Neuronal stem cell (in vitro differentiated cells): ENCODE measurements at regions not wholly inside any gene's neighbourhood (a gene's known extent, or its start where the extent isn't known, plus 50 kb on each side); places are given as distances from the start of the nearest gene placed in this dataset.
A peak's percentile ranks its signal among the peaks of the same experiment; 100 is the strongest.

Experiments used
- DNase-seq: peaks from one replicate; pipeline ENCODE4 v3.0.0-alpha.2; 2013; ENCODE audit warnings: low spot score
- H2AFZ ChIP-seq: one replicate; pipeline ENCODE4 v1.6.1; 2013; ENCODE audit warnings: mild to moderate bottlenecking, low read length, inconsistent platforms
- H2AK5ac ChIP-seq: 2 replicates; pipeline ENCODE4 v1.6.1; 2013; ENCODE audit warnings: low read depth, mild to moderate bottlenecking, inconsistent platforms, low read length, moderate library complexity, mixed read lengths
- H2BK120ac ChIP-seq: 2 replicates; pipeline ENCODE4 v1.6.1; 2013; ENCODE audit warnings: low read depth, mild to moderate bottlenecking, inconsistent platforms, low read length, moderate library complexity, mixed read lengths
- H2BK12ac ChIP-seq: one replicate; pipeline ENCODE4 v1.6.1; 2013; ENCODE audit warnings: low read length, inconsistent platforms
- H2BK15ac ChIP-seq: 2 replicates; pipeline ENCODE4 v1.6.1; 2013; ENCODE audit warnings: mild to moderate bottlenecking, low read length, inconsistent platforms, mixed read lengths
- H2BK5ac ChIP-seq: one replicate; pipeline ENCODE4 v1.6.1; 2013; ENCODE audit warnings: inconsistent platforms, mild to moderate bottlenecking, low read length, moderate library complexity
- H3K14ac ChIP-seq: one replicate; pipeline ENCODE4 v1.6.1; 2013; ENCODE audit warnings: low read length, inconsistent platforms
- H3K18ac ChIP-seq: 2 replicates; pipeline ENCODE4 v1.6.1; 2013; ENCODE audit warnings: low read length, inconsistent platforms
- H3K23ac ChIP-seq: 2 replicates; pipeline ENCODE4 v1.6.1; 2013; ENCODE audit warnings: low read depth, mild to moderate bottlenecking, mixed read lengths, low read length, inconsistent platforms; ENCODE audit not compliant: poor library complexity
- H3K27ac ChIP-seq: replicated peaks from 3 replicates; pipeline ENCODE4 v1.5.1; 2013; ENCODE audit warnings: low read length, inconsistent platforms
- H3K27me3 ChIP-seq, 3 experiments: 2 replicates each; pipeline ENCODE4 v1.6.1; 2013; ENCODE audit warnings: low read length in 3 of 3, mild to moderate bottlenecking in 2 of 3, inconsistent platforms in 1 of 3, low read depth in 1 of 3, mixed read lengths in 1 of 3, moderate library complexity in 1 of 3; ENCODE audit not compliant: control insufficient read depth in 3 of 3, insufficient read depth in 3 of 3
- H3K36me3 ChIP-seq, 2 donors: replicated peaks in 1 of 2; 2 replicates each; pipeline ENCODE4 v1.6.1; 2013; ENCODE audit warnings: low read length in 2 of 2; ENCODE audit not compliant: control insufficient read depth in 2 of 2, insufficient read depth in 2 of 2
- H3K4ac ChIP-seq: 2 replicates; pipeline ENCODE4 v1.6.1; 2013; ENCODE audit warnings: inconsistent platforms, mild to moderate bottlenecking, low read length, moderate library complexity
- H3K4me1 ChIP-seq, 2 donors: 1 replicate in 1 of 2; 2 replicates in 1 of 2; pipeline ENCODE4 v1.6.1; 2013; ENCODE audit warnings: low read length in 2 of 2, low read depth in 1 of 2; ENCODE audit not compliant: control insufficient read depth in 2 of 2, insufficient read depth in 1 of 2
- H3K4me2 ChIP-seq: one replicate; pipeline ENCODE4 v1.6.1; 2013; ENCODE audit warnings: mild to moderate bottlenecking, low read length, inconsistent platforms; ENCODE audit not compliant: insufficient read depth, poor library complexity, severe bottlenecking
- H3K4me3 ChIP-seq, 2 donors: 2 replicates each; pipeline ENCODE4 v1.5.1; 2013; ENCODE audit warnings: low read length in 2 of 2, mild to moderate bottlenecking in 2 of 2, inconsistent platforms in 1 of 2, moderate library complexity in 1 of 2
- H3K79me1 ChIP-seq: one replicate; pipeline ENCODE4 v1.6.1; 2013; ENCODE audit warnings: low read depth, mild to moderate bottlenecking, inconsistent platforms, low read length, moderate library complexity
- H3K9ac ChIP-seq: one replicate; pipeline ENCODE4 v1.6.1; 2013; ENCODE audit warnings: mild to moderate bottlenecking, low read depth, low read length, inconsistent platforms; ENCODE audit not compliant: poor library complexity
- H3K9me3 ChIP-seq, 2 donors: replicated peaks in 1 of 2; 2 replicates each; pipeline versions ENCODE3 to v1.6.1; 2013; ENCODE audit warnings: low read length in 2 of 2, mild to moderate bottlenecking in 2 of 2, inconsistent platforms in 1 of 2, low read depth in 1 of 2, mixed read lengths in 1 of 2, moderate library complexity in 1 of 2; ENCODE audit not compliant: control insufficient read depth in 2 of 2, insufficient read depth in 1 of 2
- H4K8ac ChIP-seq: one replicate; pipeline ENCODE4 v1.6.1; 2013; ENCODE audit warnings: low read depth, mild to moderate bottlenecking, inconsistent platforms, low read length, moderate library complexity
- H4K91ac ChIP-seq: one replicate; pipeline ENCODE4 v1.6.1; 2013; ENCODE audit warnings: low read length, low read depth, mild to moderate bottlenecking, inconsistent platforms; ENCODE audit not compliant: poor library complexity
- WGBS, 2 donors: extraction: QIAGEN DNeasy Blood & Tissue Kit; methylation state at CpG; one replicate each; pipeline ENCODE4 v1.1.7; 2013; ENCODE audit warnings: missing lambda C conversion rate in 2 of 2, mixed read lengths in 1 of 2; ENCODE audit not compliant: insufficient read length in 2 of 2, insufficient replicate concordance in 1 of 2; ENCODE audit errors: extremely low coverage in 2 of 2; 5-methylcytosine and 5-hydroxymethylcytosine counted together

GRCh38 chr14:99325591-99325990, 53.6 kb upstream of the BCL11B start:
- H4K8ac ChIP-seq = no peak overlapping the region

DNA sequence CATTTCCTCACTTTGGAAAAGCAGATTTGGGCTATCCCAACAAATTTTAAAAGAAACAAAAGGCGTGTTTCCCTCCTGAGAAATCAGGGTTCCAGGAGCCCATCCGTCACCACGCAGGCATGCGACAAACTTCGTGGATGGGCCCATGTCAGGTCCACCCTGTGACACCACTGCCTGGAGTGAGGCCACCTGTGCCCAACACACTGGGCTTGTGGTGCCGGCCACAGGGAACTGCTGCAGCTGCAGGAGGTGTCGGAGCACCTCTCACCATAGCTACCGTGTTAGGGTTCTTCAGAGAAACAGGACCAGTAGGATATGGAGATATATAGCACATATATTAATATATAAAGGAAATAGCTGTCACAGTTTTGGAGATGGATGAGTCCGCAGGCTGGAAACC, 53.0 kb upstream of the BCL11B start:
- no CpG with 5 or more reads among the region's 9 CpGs for WGBS, 2 donors
- DNase-seq = no peak
- Histone ChIP-seq H2BK12ac (no peak overlapping the region), H4K8ac (no peak overlapping the region), H2BK15ac (no peak overlapping the region), H3K4me2 (no peak overlapping the region), H3K18ac (no peak overlapping the region), H3K4me1 (peaks cover 0 to 9% of the 10 kb centered on the region in 2 donors), H3K27ac (no peak overlapping the region), H2AFZ (no peak overlapping the region), H2BK5ac (no peak overlapping the region), H3K79me1 (no peaks in the 10 kb centered on the region), H3K4me3 (no peak overlapping the region), H3K36me3 (no peaks in the 10 kb centered on the region), H4K91ac (no peak overlapping the region), H2BK120ac (no peak overlapping the region), H3K14ac (no peak overlapping the region), H3K4ac (no peak overlapping the region), H2AK5ac (no peak overlapping the region), H3K9me3 (no peaks in the 10 kb centered on the region), H3K23ac (no peak overlapping the region), H3K9ac (no peak overlapping the region), H3K27me3 (peaks cover 0 to 3% (median 0%) of the 10 kb centered on the region in 3 experiments)

More at GRCh38 chr14:99325591-99325990, 53.6 kb upstream of the BCL11B start:
- no peak overlapping the region for H3K27ac ChIP-seq
- H2BK120ac ChIP-seq = no peak overlapping the region
- no CpG with 5 or more reads among the region's 8 CpGs for WGBS, 2 donors
- no peak overlapping the region for H3K18ac ChIP-seq
- peaks cover 0 to 9% of the 10 kb centered on the region in 2 donors for H3K4me1 ChIP-seq
- no peak overlapping the region for H3K4me3 ChIP-seq
- no peak overlapping the region for H4K91ac ChIP-seq
- H3K9me3 ChIP-seq = no peaks in the 10 kb centered on the region
- peaks cover 0 to 3% (median 0%) of the 10 kb centered on the region in 3 experiments for H3K27me3 ChIP-seq
- no peaks in the 10 kb centered on the region for H3K36me3 ChIP-seq
- no peak overlapping the region for H2AK5ac ChIP-seq
- no peaks in the 10 kb centered on the region for H3K79me1 ChIP-seq
- DNase-seq = no peak
- H3K23ac ChIP-seq = no peak overlapping the region
- H2BK15ac ChIP-seq = peak overlapping the region; percentile 40
- H3K9ac ChIP-seq = no peak overlapping the region
- H3K14ac ChIP-seq = no peak overlapping the region
- H3K4me2 ChIP-seq = no peak overlapping the region
- no peak overlapping the region for H2AFZ ChIP-seq
- no peak overlapping the region for H3K4ac ChIP-seq
- H2BK12ac ChIP-seq = no peak overlapping the region
- no peak overlapping the region for H2BK5ac ChIP-seq

GRCh38 chr14:99324291-99324690, 52.3 kb upstream of the BCL11B start:
- H3K27me3 ChIP-seq = peaks cover 0 to 3% (median 0%) of the 10 kb centered on the region in 3 experiments
- H3K4me3 ChIP-seq = no peak overlapping the region
- WGBS, 2 donors = no CpG with 5 or more reads among the region's 8 CpGs
- no peaks in the 10 kb centered on the region for H3K36me3 ChIP-seq
- no peak overlapping the region for H3K9ac ChIP-seq
- H3K9me3 ChIP-seq = no peaks in the 10 kb centered on the region
- no peak overlapping the region for H4K8ac ChIP-seq
- H3K79me1 ChIP-seq = no peaks in the 10 kb centered on the region
- no peak overlapping the region for H2AK5ac ChIP-seq
- H3K14ac ChIP-seq = no peak overlapping the region
- H3K18ac ChIP-seq = peak overlapping the region; percentile 1
- H2AFZ ChIP-seq = no peak overlapping the region
- H3K4me1 ChIP-seq = peaks cover 0 to 9% of the 10 kb centered on the region in 2 donors
- no peak overlapping the region for H2BK5ac ChIP-seq
- H4K91ac ChIP-seq = no peak overlapping the region
- no peak overlapping the region for H2BK120ac ChIP-seq
- no peak overlapping the region for H3K4me2 ChIP-seq
- no peak overlapping the region for H3K27ac ChIP-seq
- no peak overlapping the region for H3K4ac ChIP-seq
- H2BK15ac ChIP-seq = peak overlapping the region; percentile 74
- DNase-seq = no peak
- H2BK12ac ChIP-seq = no peak overlapping the region
- H3K23ac ChIP-seq = no peak overlapping the region

GRCh38 chr14:99323603-99324185, 51.7 kb upstream of the BCL11B start:
- H3K4me1 ChIP-seq = peaks cover 2 to 9% of the 10 kb centered on the region in 2 donors
- no peak overlapping the region for H3K4me2 ChIP-seq
- H3K36me3 ChIP-seq = no peaks in the 10 kb centered on the region
- H2BK120ac ChIP-seq = peak overlapping the region; percentile 73
- DNase-seq = no peak
- no peak overlapping the region for H2BK5ac ChIP-seq
- H2AK5ac ChIP-seq = peak overlapping the region; percentile 82
- H4K8ac ChIP-seq = no peak overlapping the region
- no peak overlapping the region for H3K4ac ChIP-seq
- H3K18ac ChIP-seq = peak overlapping the region; percentile 33
- H4K91ac ChIP-seq = no peak overlapping the region
- WGBS, 2 donors = no CpG with 5 or more reads among the region's 14 CpGs
- H2BK12ac ChIP-seq = no peak overlapping the region
- H3K79me1 ChIP-seq = no peaks in the 10 kb centered on the region
- no peak overlapping the region for H3K4me3 ChIP-seq
- no peak overlapping the region for H3K23ac ChIP-seq
- no peak overlapping the region for H2AFZ ChIP-seq
- peak overlapping the region; percentile 77 for H2BK15ac ChIP-seq
- no peak overlapping the region for H3K14ac ChIP-seq
- no peak overlapping the region for H3K9ac ChIP-seq
- H3K27ac ChIP-seq = no peak overlapping the region
- H3K9me3 ChIP-seq = no peaks in the 10 kb centered on the region
- H3K27me3 ChIP-seq = peaks cover 0 to 3% (median 0%) of the 10 kb centered on the region in 3 experiments
